ENCODE measurements at regions not wholly inside any gene's neighbourhood (a gene's known extent, or its start where the extent isn't known, plus 50 kb on each side); places are given as distances from the start of the nearest gene placed in this dataset.
"Not testable (repeated sequence)": the region's sequence is repeated elsewhere in the genome, so short reads cannot be mapped to it uniquely, and the experiment has no call there.

- not testable (repeated sequence) for H4K8ac ChIP-seq (ENCODE audit: low read depth, low read length); H3K4me2 ChIP-seq (ENCODE audit: low read length); H3K27me3 ChIP-seq (ENCODE audit: insufficient read depth, low read length, poor library complexity); H3K56ac ChIP-seq (ENCODE audit: low read length); H3K18ac ChIP-seq (ENCODE audit: low read length); H3K79me2 ChIP-seq (ENCODE audit: control insufficient read depth, insufficient read depth, low read length); H2BK5ac ChIP-seq (ENCODE audit: low read length); H2AK5ac ChIP-seq (ENCODE audit: low read length); H3K4me3 ChIP-seq (ENCODE audit: low read length); H2BK15ac ChIP-seq (replicated peaks; ENCODE audit: low read depth); DNase-seq; H3K79me1 ChIP-seq (ENCODE audit: low read length); H3K4me1 ChIP-seq (ENCODE audit: control insufficient read depth, low read depth, low read length); H3K36me3 ChIP-seq (ENCODE audit: control insufficient read depth, insufficient read depth, low read length); H3K23ac ChIP-seq (ENCODE audit: low read length); H2BK120ac ChIP-seq (ENCODE audit: low read depth, low read length); H3K27ac ChIP-seq (ENCODE audit: low read depth, low read length); H3K4ac ChIP-seq (ENCODE audit: low read depth, low read length); H3K9ac ChIP-seq (ENCODE audit: low read length); H4K5ac ChIP-seq (ENCODE audit: low read length)
- WGBS (ENCODE audit: extremely low coverage, insufficient coverage, low lambda C conversion rate), result no CpG with 5 or more reads among the region's 6 CpGs
Observed at GRCh38 chr2:111254916-111255315, 134.2 kb downstream of the BCL2L11 start.

GRCh38 chr2:111256628-111257027, 135.9 kb downstream of the BCL2L11 start:
- not testable (repeated sequence) for H3K79me2 ChIP-seq (ENCODE audit: control insufficient read depth, insufficient read depth, low read length); H3K4me1 ChIP-seq (ENCODE audit: control insufficient read depth, low read depth, low read length); H3K36me3 ChIP-seq (ENCODE audit: control insufficient read depth, insufficient read depth, low read length); H3K9ac ChIP-seq (ENCODE audit: low read length); H2BK120ac ChIP-seq (ENCODE audit: low read depth, low read length); H3K4me3 ChIP-seq (ENCODE audit: low read length); H3K79me1 ChIP-seq (ENCODE audit: low read length); H4K8ac ChIP-seq (ENCODE audit: low read depth, low read length); H3K4me2 ChIP-seq (ENCODE audit: low read length); H4K5ac ChIP-seq (ENCODE audit: low read length); H2BK15ac ChIP-seq (replicated peaks; ENCODE audit: low read depth); H3K56ac ChIP-seq (ENCODE audit: low read length); H2BK5ac ChIP-seq (ENCODE audit: low read length); H3K27ac ChIP-seq (ENCODE audit: low read depth, low read length); H3K23ac ChIP-seq (ENCODE audit: low read length); H2AK5ac ChIP-seq (ENCODE audit: low read length); H3K18ac ChIP-seq (ENCODE audit: low read length); H3K4ac ChIP-seq (ENCODE audit: low read depth, low read length); DNase-seq; H3K27me3 ChIP-seq (ENCODE audit: insufficient read depth, low read length, poor library complexity)
- WGBS (ENCODE audit: extremely low coverage, insufficient coverage, low lambda C conversion rate), result no CpG with 5 or more reads among the region's 1 CpG

GRCh38 chr2:111257607-111258006, 136.9 kb downstream of the BCL2L11 start:
- H2BK120ac ChIP-seq (ENCODE audit: low read depth, low read length); H4K8ac ChIP-seq (ENCODE audit: low read depth, low read length); H3K27ac ChIP-seq (ENCODE audit: low read depth, low read length); H3K36me3 ChIP-seq (ENCODE audit: control insufficient read depth, insufficient read depth, low read length); H3K18ac ChIP-seq (ENCODE audit: low read length); H3K4me1 ChIP-seq (ENCODE audit: control insufficient read depth, low read depth, low read length); H3K56ac ChIP-seq (ENCODE audit: low read length); H2BK5ac ChIP-seq (ENCODE audit: low read length); H3K4me3 ChIP-seq (ENCODE audit: low read length); H4K5ac ChIP-seq (ENCODE audit: low read length); DNase-seq; H3K4me2 ChIP-seq (ENCODE audit: low read length); H3K79me2 ChIP-seq (ENCODE audit: control insufficient read depth, insufficient read depth, low read length); H3K4ac ChIP-seq (ENCODE audit: low read depth, low read length); H3K9ac ChIP-seq (ENCODE audit: low read length); H2AK5ac ChIP-seq (ENCODE audit: low read length); H3K27me3 ChIP-seq (ENCODE audit: insufficient read depth, low read length, poor library complexity); H3K79me1 ChIP-seq (ENCODE audit: low read length); H2BK15ac ChIP-seq (replicated peaks; ENCODE audit: low read depth); H3K23ac ChIP-seq (ENCODE audit: low read length): not testable (repeated sequence)
- no CpG with 5 or more reads among the region's 1 CpG for WGBS (ENCODE audit: extremely low coverage, insufficient coverage, low lambda C conversion rate)

- H3K27ac ChIP-seq (ENCODE audit: low read depth, low read length); H4K8ac ChIP-seq (ENCODE audit: low read depth, low read length); H2AK5ac ChIP-seq (ENCODE audit: low read length); H3K4me3 ChIP-seq (ENCODE audit: low read length); H4K5ac ChIP-seq (ENCODE audit: low read length); H3K79me1 ChIP-seq (ENCODE audit: low read length); DNase-seq; H3K4me1 ChIP-seq (ENCODE audit: control insufficient read depth, low read depth, low read length); H3K18ac ChIP-seq (ENCODE audit: low read length); H3K4ac ChIP-seq (ENCODE audit: low read depth, low read length); H3K27me3 ChIP-seq (ENCODE audit: insufficient read depth, low read length, poor library complexity); H3K79me2 ChIP-seq (ENCODE audit: control insufficient read depth, insufficient read depth, low read length); H3K56ac ChIP-seq (ENCODE audit: low read length); H3K4me2 ChIP-seq (ENCODE audit: low read length); H3K36me3 ChIP-seq (ENCODE audit: control insufficient read depth, insufficient read depth, low read length); H2BK15ac ChIP-seq (replicated peaks; ENCODE audit: low read depth); H3K23ac ChIP-seq (ENCODE audit: low read length); H3K9ac ChIP-seq (ENCODE audit: low read length); H2BK120ac ChIP-seq (ENCODE audit: low read depth, low read length); H2BK5ac ChIP-seq (ENCODE audit: low read length): not testable (repeated sequence)
- no CpG with 5 or more reads among the region's 1 CpG for WGBS (ENCODE audit: extremely low coverage, insufficient coverage, low lambda C conversion rate)
Observed at GRCh38 chr2:111258318-111258717, 137.6 kb downstream of the BCL2L11 start.

- not testable (repeated sequence) for DNase-seq; H3K9ac ChIP-seq (ENCODE audit: low read length); H3K27ac ChIP-seq (ENCODE audit: low read depth, low read length); H3K4me1 ChIP-seq (ENCODE audit: control insufficient read depth, low read depth, low read length); H4K8ac ChIP-seq (ENCODE audit: low read depth, low read length); H3K79me2 ChIP-seq (ENCODE audit: control insufficient read depth, insufficient read depth, low read length); H3K56ac ChIP-seq (ENCODE audit: low read length); H2BK5ac ChIP-seq (ENCODE audit: low read length); H2BK120ac ChIP-seq (ENCODE audit: low read depth, low read length); H3K4me3 ChIP-seq (ENCODE audit: low read length); H3K4ac ChIP-seq (ENCODE audit: low read depth, low read length); H3K27me3 ChIP-seq (ENCODE audit: insufficient read depth, low read length, poor library complexity); H3K79me1 ChIP-seq (ENCODE audit: low read length); H4K5ac ChIP-seq (ENCODE audit: low read length); H3K36me3 ChIP-seq (ENCODE audit: control insufficient read depth, insufficient read depth, low read length); H3K18ac ChIP-seq (ENCODE audit: low read length); H3K4me2 ChIP-seq (ENCODE audit: low read length); H2BK15ac ChIP-seq (replicated peaks; ENCODE audit: low read depth); H2AK5ac ChIP-seq (ENCODE audit: low read length); H3K23ac ChIP-seq (ENCODE audit: low read length)
- no CpG with 5 or more reads among the region's 9 CpGs for WGBS (ENCODE audit: extremely low coverage, insufficient coverage, low lambda C conversion rate)
Observed at GRCh38 chr2:111262627-111263379, 142.1 kb downstream of the BCL2L11 start.
